ENCODE measurements at regions not wholly inside any gene's neighbourhood (a gene's known extent, or its start where the extent isn't known, plus 50 kb on each side); places are given as distances from the start of the nearest gene placed in this dataset.

GRCh38 chr10:23525406-23525805 is 86.5 kb downstream of the OTUD1 start:
- POLR2A ChIA-PET = no interaction called here
- TF ChIP-seq CTCF (IDR thresholded peaks at IDR 0.05; ENCODE audit: insufficient read depth, low read length, missing control alignments) = peak; percentile 14
- no peak overlapping the region for H3K4me3 ChIP-seq (ENCODE audit: low read depth, low read length)
- CTCF ChIA-PET = interaction anchor here (1.0 to 10.4 kb wide), 5 partner anchors 9 to 367 kb away, joined by 3 to 197 read pairs (median 28); no protein-coding TSS in a partner anchor
- no peak for DNase-seq (ENCODE audit: low read depth, low spot score)

- H3K4me3 ChIP-seq (ENCODE audit: low read depth, low read length) = no peak overlapping the region
- POLR2A ChIA-PET = no interaction called here
- CTCF ChIA-PET = interaction anchor here (0.7 to 10.4 kb wide), 9 partner anchors 9 to 372 kb away, joined by 3 to 197 read pairs (median 7); no protein-coding TSS in a partner anchor
- TF ChIP-seq CTCF (IDR thresholded peaks at IDR 0.05; ENCODE audit: insufficient read depth, low read length, missing control alignments) = no peak
- no peak for DNase-seq (ENCODE audit: low read depth, low spot score)
These were observed 89.5 kb downstream of the OTUD1 start for GRCh38 chr10:23528419-23528818.

GRCh38 chr10:23529625-23530024 is 90.8 kb downstream of the OTUD1 start:
- no peak overlapping the region for H3K4me3 ChIP-seq (ENCODE audit: low read depth, low read length)
- TF ChIP-seq CTCF (IDR thresholded peaks at IDR 0.05; ENCODE audit: insufficient read depth, low read length, missing control alignments) = no peak
- ChIA-PET POLR2A (interaction anchor here (0.6 kb wide), 1 partner anchor 236 kb away, joined by 3 read pairs; no protein-coding TSS in a partner anchor), CTCF (interaction anchor here (0.9 to 10.4 kb wide), 15 partner anchors 8 to 373 kb away, joined by 3 to 197 read pairs (median 5); no protein-coding TSS in a partner anchor)
- DNase-seq (ENCODE audit: low read depth, low spot score) = no peak

- TF ChIP-seq CTCF (IDR thresholded peaks at IDR 0.05; ENCODE audit: insufficient read depth, low read length, missing control alignments) = peak; percentile 24
- no peak for DNase-seq (ENCODE audit: low read depth, low spot score)
- CTCF ChIA-PET = interaction anchor here (0.9 to 10.4 kb wide), 14 partner anchors 9 to 373 kb away, joined by 3 to 197 read pairs (median 6); no protein-coding TSS in a partner anchor
- POLR2A ChIA-PET = interaction anchor here (0.6 kb wide), 1 partner anchor 235 kb away, joined by 3 read pairs; no protein-coding TSS in a partner anchor
- no peak overlapping the region for H3K4me3 ChIP-seq (ENCODE audit: low read depth, low read length)
These were observed 91.2 kb downstream of the OTUD1 start for GRCh38 chr10:23530079-23530478.

GRCh38 chr10:23533212-23533611 is 94.3 kb downstream of the OTUD1 start:
- no peak for TF ChIP-seq CTCF (IDR thresholded peaks at IDR 0.05; ENCODE audit: insufficient read depth, low read length, missing control alignments)
- no peak overlapping the region for H3K4me3 ChIP-seq (ENCODE audit: low read depth, low read length)
- no peak for DNase-seq (ENCODE audit: low read depth, low spot score)
- CTCF ChIA-PET = interaction anchor here (10.4 kb wide), 1 partner anchor 216 kb away, joined by 197 read pairs; no protein-coding TSS in a partner anchor
- POLR2A ChIA-PET = no interaction called here

- ChIA-PET POLR2A (no interaction called here), CTCF (no interaction called here)
- DNase-seq (ENCODE audit: low read depth, low spot score) = no peak
- no peak overlapping the region for H3K4me3 ChIP-seq (ENCODE audit: low read depth, low read length)
- TF ChIP-seq CTCF (IDR thresholded peaks at IDR 0.05; ENCODE audit: insufficient read depth, low read length, missing control alignments) = no peak
These were observed 95.5 kb downstream of the OTUD1 start for GRCh38 chr10:23534326-23534725.

All from AG04449 (cell line).